Heart left ventricle (tissue), 16 donors: ENCODE measurements at regions not wholly inside any gene's neighbourhood (a gene's known extent, or its start where the extent isn't known, plus 50 kb on each side); places are given as distances from the start of the nearest gene placed in this dataset.

Experiments
- ATAC-seq, 4 donors: fragments of 200-7000 bp; cut with Tn5 transposase; one replicate each; pipeline ENCODE4 v1.9.1; 2020 to 2022; ENCODE audit warnings: moderate library complexity in 4 of 4, mild to moderate bottlenecking in 3 of 4, moderate number of reproducible peaks in 1 of 4
- DNase-seq, 5 donors: peaks; one replicate each; pipeline ENCODE4 v3.0.0-alpha.2; 2020
- H3K27ac ChIP-seq, 12 donors: fragments of 200-600 bp; sonication (generic) in 4 of 12; one replicate each; pipeline versions ENCODE4 v1.5.0 to v1.8.0; 2016 to 2022; ENCODE audit warnings: mild to moderate bottlenecking in 2 of 12
- H3K27me3 ChIP-seq, 9 donors: fragments of 200-600 bp; sonication (generic) in 2 of 9; one replicate each; pipeline versions ENCODE4 v1.5.1 to v1.8.0; 2016 to 2022; ENCODE audit warnings: mild to moderate bottlenecking in 3 of 9
- H3K36me3 ChIP-seq, 9 donors: fragments of 200-600 bp; sonication (generic) in 2 of 9; one replicate each; pipeline versions ENCODE4 v1.5.0 to v1.8.0; 2018 to 2022; ENCODE audit warnings: mild to moderate bottlenecking in 2 of 9
- H3K4me1 ChIP-seq, 12 donors: fragments of 200-600 bp; sonication (generic) in 4 of 12; one replicate each; pipeline versions ENCODE4 v1.5.0 to v1.8.0; 2016 to 2022; ENCODE audit warnings: mild to moderate bottlenecking in 3 of 12
- H3K4me3 ChIP-seq, 12 donors: fragments of 200-600 bp; sonication (generic) in 4 of 12; one replicate each; pipeline versions ENCODE4 v1.5.0 to v1.8.0; 2017 to 2022; ENCODE audit warnings: mild to moderate bottlenecking in 9 of 12, moderate library complexity in 4 of 12
- H3K9me3 ChIP-seq, 12 donors: fragments of 200-600 bp; sonication (generic) in 4 of 12; one replicate each; pipeline versions ENCODE4 v1.5.0 to v1.8.0; 2016 to 2022; ENCODE audit warnings: mild to moderate bottlenecking in 1 of 12
- POLR2A ChIP-seq, 2 donors: fragments of 450-650 bp; IDR thresholded peaks; one replicate each; pipeline ENCODE4 v1.6.1; 2017; ENCODE audit warnings: antibody characterized with exemption in 2 of 2, mild to moderate bottlenecking in 2 of 2, moderate library complexity in 2 of 2
- WGBS, 4 donors: extraction: QIAGEN DNeasy Blood & Tissue Kit in 2 of 4; methylation state at CpG; one replicate each; pipeline versions ENCODE4 v1.1.5 to v1.1.7; 2013 to 2018; 5-methylcytosine and 5-hydroxymethylcytosine counted together
- intact Hi-C, 10 donors: fragments of 100-400 bp; cut with DNase I; formaldehyde crosslinking; loops; one replicate each; pipeline versions ENCODE4 v1.11.1 to v1.14.2; 2022
- TF ChIP-seq, protein P1 (sequence below), 12 donors: fragments of 200-600 bp; sonication (generic) in 4 of 12; IDR thresholded peaks; one replicate each; pipeline versions ENCODE4 v1.5.0 to v1.8.0; 2018 to 2022; ENCODE audit warnings: antibody characterized with exemption in 12 of 12, mild to moderate bottlenecking in 5 of 12
- donor health status: ischemic (EF 13 %, LVEDD 7.1; RV severe dilation, severe dysfunction).
- donor health status: healthy with polysubstance abuse.
- donor health status: DM: no; HTN: yes; CAD: no.
- donor health status: DM: no; HTN: no; CAD: no.
- donor health status: ischemic (EF 25% LVEDD 6.9; RV normal size, moderate dysfunction).
- donor health status: ischemic (EF 25% LVEDD 5.7; RV mildly dilated, moderate dysfunction).
- donor health status: healthy.
- donor health status: DM: yes; HTN: yes; CAD: no.
- donor health status: ischemic (EF 35%, LVEDD 5.7; RV mildly dilated, moderate dysfunction).
- donor health status: nonischemic (EF 11% LVEDD 7.7; RV severe dilation, severe dysfunction).
- donor health status: DM: yes; HTN: yes; CAD: no.
- donor health status: PGD.
- donor health status: ischemic (EF 29% LVEDD 5.4; RV normal size, mild dysfunction).
- donor health status: nonischemic (EF 23%, LVEDD 6.1; RV moderate dilation, normal function).

DNA sequence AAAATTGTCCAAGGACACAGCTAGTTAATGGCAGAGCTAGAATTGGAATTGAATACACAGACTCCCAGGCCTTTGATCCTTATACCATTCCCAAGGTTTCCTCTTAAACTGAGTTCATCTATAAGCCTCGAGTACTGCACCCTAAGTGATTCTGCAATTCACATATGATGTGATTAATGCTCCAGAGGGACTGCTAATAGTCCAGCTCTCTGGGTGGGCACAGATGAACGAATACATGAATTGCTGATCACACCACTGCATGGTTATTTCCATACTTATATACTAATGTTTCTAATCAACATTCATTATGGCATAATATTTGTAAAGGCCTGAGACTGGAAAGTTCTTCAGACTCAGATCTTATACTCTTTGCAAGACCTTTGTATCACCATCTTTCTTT lies 101.8 kb downstream of the NUFIP1 start:
- no peak overlapping the region for H3K27ac ChIP-seq

DNA sequence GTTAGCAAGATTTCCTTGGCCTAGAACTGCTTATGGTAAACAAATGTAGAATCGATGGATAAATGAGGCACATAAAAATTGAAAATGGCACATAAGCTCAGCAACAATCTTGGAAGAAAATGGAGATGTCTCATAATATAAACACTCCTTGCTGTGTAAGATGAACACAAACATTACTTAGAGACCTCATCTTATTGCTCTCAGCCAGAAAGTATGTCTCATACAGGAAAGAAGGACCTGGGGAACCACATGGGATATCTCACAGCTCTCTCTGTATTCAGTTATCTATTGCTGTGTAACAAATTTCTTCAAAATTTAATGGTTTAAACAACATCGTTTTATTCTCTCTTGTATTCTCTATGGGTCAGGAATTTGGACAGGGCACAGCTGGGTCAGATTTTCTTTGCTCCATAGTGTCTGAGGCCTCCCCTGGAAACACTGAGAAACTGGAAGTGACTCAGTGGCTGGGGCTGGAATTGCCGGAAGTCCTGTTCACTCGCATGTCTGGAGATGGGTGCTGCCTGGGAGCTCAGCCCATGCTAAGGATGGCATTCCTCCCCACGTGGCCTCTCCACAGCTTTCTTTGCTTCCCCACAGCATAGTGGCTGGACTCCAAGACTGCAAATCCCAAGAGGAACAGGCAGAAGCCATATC lies 105.1 kb downstream of the NUFIP1 start:
- intact Hi-C loops: no loop called here
- H3K27ac ChIP-seq: no peak overlapping the region
- WGBS, 4 donors: 60 to 75% (median 66%) methylated on average over 5 of the region's 5 CpGs
- H3K4me3 ChIP-seq: no peak overlapping the region
- ATAC-seq: peak in 2 of 4 donors; percentile 29 to 46
- TF ChIP-seq, protein P1, sequence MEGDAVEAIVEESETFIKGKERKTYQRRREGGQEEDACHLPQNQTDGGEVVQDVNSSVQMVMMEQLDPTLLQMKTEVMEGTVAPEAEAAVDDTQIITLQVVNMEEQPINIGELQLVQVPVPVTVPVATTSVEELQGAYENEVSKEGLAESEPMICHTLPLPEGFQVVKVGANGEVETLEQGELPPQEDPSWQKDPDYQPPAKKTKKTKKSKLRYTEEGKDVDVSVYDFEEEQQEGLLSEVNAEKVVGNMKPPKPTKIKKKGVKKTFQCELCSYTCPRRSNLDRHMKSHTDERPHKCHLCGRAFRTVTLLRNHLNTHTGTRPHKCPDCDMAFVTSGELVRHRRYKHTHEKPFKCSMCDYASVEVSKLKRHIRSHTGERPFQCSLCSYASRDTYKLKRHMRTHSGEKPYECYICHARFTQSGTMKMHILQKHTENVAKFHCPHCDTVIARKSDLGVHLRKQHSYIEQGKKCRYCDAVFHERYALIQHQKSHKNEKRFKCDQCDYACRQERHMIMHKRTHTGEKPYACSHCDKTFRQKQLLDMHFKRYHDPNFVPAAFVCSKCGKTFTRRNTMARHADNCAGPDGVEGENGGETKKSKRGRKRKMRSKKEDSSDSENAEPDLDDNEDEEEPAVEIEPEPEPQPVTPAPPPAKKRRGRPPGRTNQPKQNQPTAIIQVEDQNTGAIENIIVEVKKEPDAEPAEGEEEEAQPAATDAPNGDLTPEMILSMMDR (IDR thresholded peaks at IDR 0.05): no peak
- TF ChIP-seq POLR2A (IDR thresholded peaks at IDR 0.05): no peak
- H3K36me3 ChIP-seq: no peaks in the 10 kb centered on the region
- no peaks in the 10 kb centered on the region for H3K27me3 ChIP-seq
- H3K4me1 ChIP-seq: no peaks in the 10 kb centered on the region
- DNase-seq: no peak
- no peaks in the 10 kb centered on the region for H3K9me3 ChIP-seq

More for the DNA sequence above, 101.8 kb downstream of the NUFIP1 start:
- DNase-seq (no peak), ATAC-seq (no peak)
- TF ChIP-seq POLR2A (IDR thresholded peaks at IDR 0.05): no peak
- TF ChIP-seq, protein P1 (IDR thresholded peaks at IDR 0.05): no peak
- Histone ChIP-seq H3K9me3 (no peaks in the 10 kb centered on the region), H3K4me1 (no peaks in the 10 kb centered on the region), H3K27me3 (no peaks in the 10 kb centered on the region), H3K4me3 (no peak overlapping the region), H3K36me3 (no peaks in the 10 kb centered on the region)
- 79 to 89% (median 83%) methylated on average over 2 of the region's 2 CpGs for WGBS, 4 donors
- intact Hi-C loops: no loop called here

GRCh38 chr13:44879452-44880058 lies 109.7 kb downstream of the NUFIP1 start:
- Histone ChIP-seq H3K27me3 (no peaks in the 10 kb centered on the region), H3K9me3 (peaks cover 0 to 9% (median 5%) of the 10 kb centered on the region in 12 donors), H3K27ac (no peak overlapping the region), H3K4me1 (no peaks in the 10 kb centered on the region), H3K36me3 (no peaks in the 10 kb centered on the region), H3K4me3 (no peak overlapping the region)
- no peak for TF ChIP-seq POLR2A (IDR thresholded peaks at IDR 0.05)
- TF ChIP-seq, protein P1 (IDR thresholded peaks at IDR 0.05): peak in 11 of 12 donors; percentile 16 to 52 (median 35)
- DNase-seq: no peak
- peak in 1 of 4 donors; percentile 45 for ATAC-seq
- 83 to 91% (median 90%) methylated on average over 5 of the region's 5 CpGs for WGBS, 4 donors
- intact Hi-C loops: loop anchor here in 8 of 10 donors (2.0 to 10.0 kb wide), 5 partner anchors 302 to 397 kb away; partner anchors contain the start of gene TSC22D1 (in 4 of the 8)

DNA sequence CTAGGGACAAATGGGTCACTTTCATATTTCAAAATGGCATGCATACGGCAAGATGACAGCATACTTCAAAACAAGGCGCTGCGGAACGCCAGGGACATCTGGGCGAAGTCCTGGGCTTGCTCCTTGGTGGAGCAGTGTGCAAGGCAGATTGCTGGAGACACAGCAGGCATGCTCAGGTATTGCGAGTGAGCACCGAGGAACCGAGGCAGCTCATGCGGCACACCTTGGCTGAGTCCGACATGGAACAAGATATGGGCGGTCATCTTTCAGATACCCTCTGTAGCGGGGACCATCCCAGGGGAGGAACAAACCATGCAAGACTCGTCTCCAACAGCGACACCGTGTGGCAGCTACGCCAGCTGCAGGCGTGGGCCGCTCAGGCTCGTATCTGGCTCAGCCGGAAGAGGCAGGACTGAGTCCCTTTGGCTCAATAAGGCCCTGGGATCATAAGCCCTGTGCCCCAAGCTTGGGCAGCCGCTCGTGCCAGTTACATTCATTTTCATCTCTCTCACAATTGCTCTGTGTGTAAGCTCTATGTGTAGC lies 112.4 kb downstream of the NUFIP1 start:
- no peak overlapping the region for H3K27ac ChIP-seq
- TF ChIP-seq, protein P1 (IDR thresholded peaks at IDR 0.05): peak in 9 of 12 donors; percentile 7 to 37 (median 17)
- no peak for TF ChIP-seq POLR2A (IDR thresholded peaks at IDR 0.05)
- intact Hi-C loops: loop anchor here in 8 of 10 donors (5.0 to 10.0 kb wide), 4 partner anchors 300 to 395 kb away; partner anchors contain the start of gene TSC22D1 (in 4 of the 8)
- ATAC-seq (no peak), DNase-seq (no peak)
- WGBS, 4 donors: 77 to 89% (median 80%) methylated on average over 15 to 22 of the region's 22 CpGs
- H3K4me3 ChIP-seq: no peak overlapping the region
- H3K9me3 ChIP-seq: peaks cover 0 to 9% (median 5%) of the 10 kb centered on the region in 12 donors
- peaks cover 0 to 9% (median 0%) of the 10 kb centered on the region in 12 donors for H3K4me1 ChIP-seq
- no peaks in the 10 kb centered on the region for H3K27me3 ChIP-seq
- no peaks in the 10 kb centered on the region for H3K36me3 ChIP-seq
